ENCODE measurements at regions not wholly inside any gene's neighbourhood (a gene's known extent, or its start where the extent isn't known, plus 50 kb on each side); places are given as distances from the start of the nearest gene placed in this dataset.

DNA sequence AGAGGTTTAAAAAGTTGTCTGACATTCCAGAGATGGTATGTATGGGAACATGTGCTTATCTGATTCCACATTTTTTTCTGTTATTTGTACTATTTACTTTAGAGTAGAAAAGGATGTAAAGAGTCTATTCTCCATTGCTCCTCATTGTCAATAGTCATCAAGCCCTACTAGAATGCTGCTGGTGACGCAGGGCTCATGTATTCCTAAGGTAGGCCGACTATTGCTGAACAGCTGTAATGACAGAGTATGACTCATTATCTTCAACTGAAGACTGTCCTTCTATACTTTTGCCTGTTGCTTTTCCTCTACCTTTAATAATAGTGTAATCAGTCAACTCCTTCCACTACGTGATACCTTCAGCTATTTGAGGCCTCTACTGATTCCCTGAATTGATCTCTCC lies 509.1 kb upstream of the NR3C2 start:
- WGBS, 4 donors: 80 to 93% (median 82%) methylated on average over 3 of the region's 3 CpGs
- no peaks in the 10 kb centered on the region for H3K9me3 ChIP-seq (replicated peaks in 1 of 3)
- H3K4me1 ChIP-seq (replicated peaks in 1 of 2): no peaks in the 10 kb centered on the region
- no peaks in the 10 kb centered on the region for H3K36me3 ChIP-seq (replicated peaks in 1 of 2)
- TF ChIP-seq, protein P1, sequence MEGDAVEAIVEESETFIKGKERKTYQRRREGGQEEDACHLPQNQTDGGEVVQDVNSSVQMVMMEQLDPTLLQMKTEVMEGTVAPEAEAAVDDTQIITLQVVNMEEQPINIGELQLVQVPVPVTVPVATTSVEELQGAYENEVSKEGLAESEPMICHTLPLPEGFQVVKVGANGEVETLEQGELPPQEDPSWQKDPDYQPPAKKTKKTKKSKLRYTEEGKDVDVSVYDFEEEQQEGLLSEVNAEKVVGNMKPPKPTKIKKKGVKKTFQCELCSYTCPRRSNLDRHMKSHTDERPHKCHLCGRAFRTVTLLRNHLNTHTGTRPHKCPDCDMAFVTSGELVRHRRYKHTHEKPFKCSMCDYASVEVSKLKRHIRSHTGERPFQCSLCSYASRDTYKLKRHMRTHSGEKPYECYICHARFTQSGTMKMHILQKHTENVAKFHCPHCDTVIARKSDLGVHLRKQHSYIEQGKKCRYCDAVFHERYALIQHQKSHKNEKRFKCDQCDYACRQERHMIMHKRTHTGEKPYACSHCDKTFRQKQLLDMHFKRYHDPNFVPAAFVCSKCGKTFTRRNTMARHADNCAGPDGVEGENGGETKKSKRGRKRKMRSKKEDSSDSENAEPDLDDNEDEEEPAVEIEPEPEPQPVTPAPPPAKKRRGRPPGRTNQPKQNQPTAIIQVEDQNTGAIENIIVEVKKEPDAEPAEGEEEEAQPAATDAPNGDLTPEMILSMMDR (IDR thresholded peaks at IDR 0.05): no peak
- no peak for TF ChIP-seq POLR2A (IDR thresholded peaks at IDR 0.05)
- H3K4me3 ChIP-seq: no peak overlapping the region
- no peaks in the 10 kb centered on the region for H3K27me3 ChIP-seq
- intact Hi-C loops (cut with DNase I): no loop called here
- H3K27ac ChIP-seq: no peak overlapping the region
- DNase-seq: no peak

DNA sequence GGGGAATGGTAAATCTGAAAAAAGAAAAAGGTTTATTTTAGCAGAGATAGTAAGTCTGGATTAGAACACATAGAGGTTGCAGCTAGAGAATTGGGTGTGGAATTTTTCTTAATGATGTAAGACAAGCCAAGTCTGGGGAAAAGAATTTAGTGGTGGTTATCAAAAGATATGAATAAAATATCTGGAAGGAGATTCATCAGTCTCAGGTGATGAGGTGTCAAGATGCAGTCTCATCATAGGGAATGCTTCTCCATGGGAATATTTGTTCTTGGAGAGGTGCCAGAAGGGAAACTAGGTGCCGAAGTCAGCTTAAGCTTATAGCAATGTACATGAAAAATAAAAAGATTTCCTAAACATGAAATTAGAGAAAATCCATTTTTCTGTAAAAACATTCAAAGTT lies 504.1 kb upstream of the NR3C2 start:
- no peaks in the 10 kb centered on the region for H3K4me1 ChIP-seq (replicated peaks in 1 of 2)
- H3K9me3 ChIP-seq (replicated peaks in 1 of 3): no peaks in the 10 kb centered on the region
- H3K4me3 ChIP-seq: no peak overlapping the region
- DNase-seq: no peak
- 79 to 90% (median 84%) methylated on average over 1 of the region's 1 CpG for WGBS, 4 donors
- no peak overlapping the region for H3K27ac ChIP-seq
- H3K36me3 ChIP-seq (replicated peaks in 1 of 2): no peaks in the 10 kb centered on the region
- no peaks in the 10 kb centered on the region for H3K27me3 ChIP-seq
- TF ChIP-seq, protein P1 (IDR thresholded peaks at IDR 0.05): no peak
- TF ChIP-seq POLR2A (IDR thresholded peaks at IDR 0.05): no peak
- intact Hi-C loops (cut with DNase I): no loop called here

DNA sequence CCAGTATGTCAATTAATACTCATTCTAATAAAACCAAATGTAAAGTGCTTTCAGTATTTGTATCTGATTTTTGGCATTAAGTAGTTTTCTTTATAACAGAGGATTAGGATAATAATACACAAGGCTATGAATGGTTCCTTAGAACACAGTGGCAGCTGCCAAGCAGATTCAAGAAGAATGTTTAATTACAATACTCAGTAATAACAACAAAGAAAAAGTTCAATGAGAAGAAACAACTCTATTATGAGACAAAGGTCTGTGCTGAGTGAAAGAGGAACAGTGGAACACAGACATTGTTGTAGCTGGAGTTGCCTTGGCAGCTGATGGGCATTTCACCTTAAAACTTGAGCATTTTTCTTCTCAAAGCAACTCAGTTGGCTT lies 502.6 kb upstream of the NR3C2 start:
- Histone ChIP-seq H3K4me3 (no peak overlapping the region), H3K27me3 (no peaks in the 10 kb centered on the region), H3K36me3 (replicated peaks in 1 of 2) (no peaks in the 10 kb centered on the region), H3K4me1 (replicated peaks in 1 of 2) (no peaks in the 10 kb centered on the region), H3K27ac (no peak overlapping the region), H3K9me3 (replicated peaks in 1 of 3) (no peaks in the 10 kb centered on the region)
- TF ChIP-seq POLR2A (IDR thresholded peaks at IDR 0.05): no peak
- TF ChIP-seq, protein P1 (IDR thresholded peaks at IDR 0.05): no peak
- DNase-seq: no peak
- intact Hi-C loops (cut with DNase I): no loop called here

DNA sequence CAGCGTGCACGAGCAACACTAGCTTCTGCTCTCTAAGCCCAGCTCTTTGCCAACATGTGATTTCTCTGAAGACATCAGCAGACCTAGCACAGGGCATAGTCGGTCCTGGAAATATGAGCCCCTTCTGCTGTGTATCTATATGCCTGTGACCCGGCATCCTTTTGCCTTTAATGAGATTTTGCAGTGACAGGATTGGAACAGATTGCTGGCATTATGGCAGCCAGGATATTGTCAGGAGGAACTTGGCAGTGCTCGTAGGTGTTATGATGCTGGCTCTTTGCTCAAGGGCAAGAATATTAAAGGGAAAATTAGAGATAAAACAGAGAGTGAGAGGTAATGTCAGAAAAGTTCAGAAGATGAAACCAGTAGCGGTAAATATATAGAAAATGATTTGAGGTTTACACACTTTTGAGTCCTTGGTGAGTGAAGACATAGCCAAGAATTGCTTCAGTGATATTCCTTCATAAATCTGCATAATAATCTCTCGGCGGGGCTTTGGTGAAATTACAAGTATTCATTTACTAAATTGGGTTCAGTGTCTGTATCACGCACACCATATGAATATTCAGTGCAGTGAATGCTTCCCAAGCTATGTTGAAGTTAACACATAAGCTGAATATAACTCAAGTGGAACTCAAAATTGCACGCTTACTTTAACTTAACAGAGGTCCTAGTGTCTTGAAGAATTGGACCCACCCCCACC lies 502.1 kb upstream of the NR3C2 start:
- intact Hi-C loops (cut with DNase I): no loop called here

More for the DNA sequence above, 502.1 kb upstream of the NR3C2 start:
- Histone ChIP-seq H3K4me1 (replicated peaks in 1 of 2) (no peaks in the 10 kb centered on the region), H3K27ac (no peak overlapping the region), H3K4me3 (no peak overlapping the region), H3K9me3 (replicated peaks in 1 of 3) (no peaks in the 10 kb centered on the region), H3K27me3 (no peaks in the 10 kb centered on the region), H3K36me3 (replicated peaks in 1 of 2) (no peaks in the 10 kb centered on the region)
- TF ChIP-seq, protein P1 (IDR thresholded peaks at IDR 0.05): no peak
- TF ChIP-seq POLR2A (IDR thresholded peaks at IDR 0.05): no peak
- WGBS, 4 donors: 81 to 85% (median 82%) methylated on average over 10 of the region's 10 CpGs
- no peak for DNase-seq
